GM18951 (cell line): ENCODE measurements at regions not wholly inside any gene's neighbourhood (a gene's known extent, or its start where the extent isn't known, plus 50 kb on each side); places are given as distances from the start of the nearest gene placed in this dataset.

ENCODE experiments used
- POLR2A ChIP-seq: IDR thresholded peaks from 4 replicates; pipeline ENCODE4 v1.6.1; 2011; ENCODE audit warnings: mild to moderate bottlenecking; ENCODE audit not compliant: insufficient read length, insufficient read depth; ENCODE audit errors: extremely low read depth
- in situ Hi-C: fragments of 300-500 bp; cut with MboI; formaldehyde crosslinking; loops from one replicate; pipeline ENCODE4 v1.12.0; 2022; ENCODE audit warnings: low sequenced_read_pairs, mixed read lengths, inconsistent platforms; ENCODE audit not compliant: unreplicated experiment

DNA sequence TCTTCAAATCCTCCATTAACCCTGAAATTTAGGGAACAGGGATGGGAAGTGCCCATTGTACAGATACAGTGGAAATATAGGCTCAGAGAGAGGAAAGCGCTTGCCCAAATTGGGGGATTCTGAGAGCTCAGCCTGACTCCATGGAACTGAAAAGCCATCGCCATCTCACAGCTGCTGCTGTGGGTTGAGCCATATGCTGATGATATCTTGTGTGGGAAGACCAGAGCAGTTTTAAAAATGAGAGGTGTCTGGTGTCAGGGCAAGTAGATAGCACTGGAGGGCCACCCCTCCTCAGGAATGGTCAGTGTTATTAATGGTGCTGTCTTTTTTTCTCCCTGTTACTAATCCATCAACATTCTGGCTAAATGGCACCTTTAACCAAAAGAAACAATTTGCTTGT, 50.9 kb upstream of the C5orf58 start:
- no peak for TF ChIP-seq POLR2A
- in situ Hi-C loops, result loop anchor here (10.0 kb wide), 1 partner anchor 77 kb away; the partner anchor contains the start of gene FOXI1

DNA sequence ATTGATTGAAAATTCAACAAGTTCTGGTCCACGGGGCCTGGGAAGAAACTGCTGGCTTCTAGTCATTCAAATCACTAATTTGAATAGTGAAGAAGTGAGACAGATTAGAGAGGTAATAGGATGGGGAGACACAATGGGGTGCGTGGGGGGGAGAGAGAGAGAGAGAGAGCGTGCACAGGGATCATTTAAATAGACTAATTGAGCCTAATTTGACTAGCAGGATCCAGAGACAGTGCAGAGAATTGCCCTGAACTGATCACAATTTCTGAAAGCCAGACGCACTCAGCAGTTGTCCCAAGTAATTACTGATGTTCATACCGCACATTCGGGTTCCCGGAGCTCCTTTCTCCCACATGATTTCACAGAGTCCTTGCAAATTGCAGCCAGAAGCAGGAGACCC, 50.3 kb upstream of the C5orf58 start:
- in situ Hi-C loops, result loop anchor here (10.0 kb wide), 1 partner anchor 78 kb away; the partner anchor contains the start of gene FOXI1
- no peak for TF ChIP-seq POLR2A
